ENCODE measurements at regions not wholly inside any gene's neighbourhood (a gene's known extent, or its start where the extent isn't known, plus 50 kb on each side); places are given as distances from the start of the nearest gene placed in this dataset.

DNA sequence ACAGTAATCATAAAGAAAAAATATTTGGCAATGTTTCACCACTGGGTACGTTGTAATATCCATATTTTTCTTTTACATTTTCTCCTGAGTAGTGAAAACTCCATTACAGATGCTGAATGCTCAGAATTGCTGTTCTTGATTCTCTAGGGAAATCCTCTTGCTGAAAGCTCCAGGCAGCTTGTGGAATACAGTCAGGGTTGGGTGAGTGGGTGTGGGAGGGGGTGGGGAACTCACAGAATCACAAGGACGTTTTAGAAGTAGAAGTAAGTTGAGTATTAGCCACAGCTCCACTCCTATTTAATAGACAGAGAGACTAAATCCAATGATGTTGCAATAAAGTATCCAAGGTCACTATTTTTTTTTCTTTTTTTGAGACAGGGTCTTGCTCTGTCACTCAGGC, 1270.9 kb downstream of the TYW1 start:
- CTCF ChIA-PET, result no interaction called here
- Histone ChIP-seq H3K36me3 (ENCODE audit: control insufficient read depth in 2 of 2, insufficient read depth in 1 of 2, low read length in 2 of 2) (no peaks in the 10 kb centered on the region), H3K4me1 (ENCODE audit: control insufficient read depth, insufficient read depth, low read length) (no peaks in the 10 kb centered on the region), H3K4me3 (ENCODE audit: low read depth, low read length) (no peak overlapping the region), H3K27ac (ENCODE audit: extremely low read depth, low read depth, low read length) (no peak overlapping the region), H3K9me3 (ENCODE audit: control insufficient read depth, insufficient read depth, low read depth, low read length) (no peaks in the 10 kb centered on the region)
- TF ChIP-seq, protein P1, sequence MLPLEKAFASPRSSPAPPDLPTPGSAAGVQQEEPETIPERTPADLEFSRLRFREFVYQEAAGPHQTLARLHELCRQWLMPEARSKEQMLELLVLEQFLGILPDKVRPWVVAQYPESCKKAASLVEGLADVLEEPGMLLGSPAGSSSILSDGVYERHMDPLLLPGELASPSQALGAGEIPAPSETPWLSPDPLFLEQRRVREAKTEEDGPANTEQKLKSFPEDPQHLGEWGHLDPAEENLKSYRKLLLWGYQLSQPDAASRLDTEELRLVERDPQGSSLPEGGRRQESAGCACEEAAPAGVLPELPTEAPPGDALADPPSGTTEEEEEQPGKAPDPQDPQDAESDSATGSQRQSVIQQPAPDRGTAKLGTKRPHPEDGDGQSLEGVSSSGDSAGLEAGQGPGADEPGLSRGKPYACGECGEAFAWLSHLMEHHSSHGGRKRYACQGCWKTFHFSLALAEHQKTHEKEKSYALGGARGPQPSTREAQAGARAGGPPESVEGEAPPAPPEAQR (tag by site-specific recombination; IDR thresholded peaks at IDR 0.05), result no peak
- POLR2A ChIA-PET, result no interaction called here

DNA sequence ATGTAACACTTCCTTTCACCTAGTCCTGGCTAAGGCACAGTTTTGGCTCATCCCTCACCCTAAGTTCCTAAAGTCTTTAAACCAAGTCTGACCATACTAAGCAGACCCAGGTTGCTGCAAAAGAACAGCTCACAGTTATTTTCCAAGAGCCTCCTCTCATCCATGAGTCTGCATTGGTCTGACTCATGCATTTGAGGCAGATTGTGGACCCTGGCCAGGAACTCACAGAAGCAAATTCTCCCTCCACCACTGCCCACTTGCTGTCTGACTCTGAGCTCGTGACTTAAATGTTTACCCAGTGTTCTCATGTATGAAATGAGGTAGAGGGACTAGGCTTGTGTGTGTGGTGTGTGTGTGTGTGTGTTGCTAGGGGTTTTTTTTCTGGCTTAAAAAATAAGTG, 1272.8 kb downstream of the TYW1 start:
- Histone ChIP-seq H3K27ac (ENCODE audit: extremely low read depth, low read depth, low read length) (no peak overlapping the region), H3K4me3 (ENCODE audit: low read depth, low read length) (no peak overlapping the region), H3K4me1 (ENCODE audit: control insufficient read depth, insufficient read depth, low read length) (no peaks in the 10 kb centered on the region), H3K36me3 (ENCODE audit: control insufficient read depth in 2 of 2, insufficient read depth in 1 of 2, low read length in 2 of 2) (no peaks in the 10 kb centered on the region), H3K9me3 (ENCODE audit: control insufficient read depth, insufficient read depth, low read depth, low read length) (no peaks in the 10 kb centered on the region)
- ChIA-PET CTCF (no interaction called here), POLR2A (no interaction called here)
- TF ChIP-seq GLIS2 (tag by site-specific recombination; IDR thresholded peaks at IDR 0.05) (no peak), ZNF157 (tag by site-specific recombination; IDR thresholded peaks at IDR 0.05) (no peak), ZXDB (tag by site-specific recombination; IDR thresholded peaks at IDR 0.05) (no peak), SALL2 (tag by site-specific recombination; IDR thresholded peaks at IDR 0.05; ENCODE audit: borderline replicate concordance) (no peak), WT1 (tag by site-specific recombination; IDR thresholded peaks at IDR 0.05) (no peak), ZNF585B (tag by site-specific recombination; IDR thresholded peaks at IDR 0.05) (no peak), ZNF548 (tag by site-specific recombination; IDR thresholded peaks at IDR 0.05) (no peak), ZNF843 (tag by site-specific recombination; IDR thresholded peaks at IDR 0.05) (no peak), ZNF768 (tag by site-specific recombination; IDR thresholded peaks at IDR 0.05) (no peak), ZSCAN30 (tag by site-specific recombination; IDR thresholded peaks at IDR 0.05) (no peak), ZNF302 (tag by site-specific recombination; IDR thresholded peaks at IDR 0.05; ENCODE audit: low read depth) (no peak), ZNF2 (tag by site-specific recombination; IDR thresholded peaks at IDR 0.05) (no peak), ZNF292 (tag by site-specific recombination; IDR thresholded peaks at IDR 0.05; ENCODE audit: borderline replicate concordance, low read depth) (no peak), HOXD13 (CRISPR knock-in tag; IDR thresholded peaks at IDR 0.05; ENCODE audit: borderline replicate concordance) (no peak)
- TF ChIP-seq, protein P2, sequence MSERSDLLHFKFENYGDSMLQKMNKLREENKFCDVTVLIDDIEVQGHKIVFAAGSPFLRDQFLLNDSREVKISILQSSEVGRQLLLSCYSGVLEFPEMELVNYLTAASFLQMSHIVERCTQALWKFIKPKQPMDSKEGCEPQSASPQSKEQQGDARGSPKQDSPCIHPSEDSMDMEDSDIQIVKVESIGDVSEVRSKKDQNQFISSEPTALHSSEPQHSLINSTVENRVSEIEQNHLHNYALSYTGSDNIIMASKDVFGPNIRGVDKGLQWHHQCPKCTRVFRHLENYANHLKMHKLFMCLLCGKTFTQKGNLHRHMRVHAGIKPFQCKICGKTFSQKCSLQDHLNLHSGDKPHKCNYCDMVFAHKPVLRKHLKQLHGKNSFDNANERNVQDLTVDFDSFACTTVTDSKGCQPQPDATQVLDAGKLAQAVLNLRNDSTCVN (tag by site-specific recombination; optimal IDR thresholded peaks at IDR 0.05), result no peak
- TF ChIP-seq, protein P3, sequence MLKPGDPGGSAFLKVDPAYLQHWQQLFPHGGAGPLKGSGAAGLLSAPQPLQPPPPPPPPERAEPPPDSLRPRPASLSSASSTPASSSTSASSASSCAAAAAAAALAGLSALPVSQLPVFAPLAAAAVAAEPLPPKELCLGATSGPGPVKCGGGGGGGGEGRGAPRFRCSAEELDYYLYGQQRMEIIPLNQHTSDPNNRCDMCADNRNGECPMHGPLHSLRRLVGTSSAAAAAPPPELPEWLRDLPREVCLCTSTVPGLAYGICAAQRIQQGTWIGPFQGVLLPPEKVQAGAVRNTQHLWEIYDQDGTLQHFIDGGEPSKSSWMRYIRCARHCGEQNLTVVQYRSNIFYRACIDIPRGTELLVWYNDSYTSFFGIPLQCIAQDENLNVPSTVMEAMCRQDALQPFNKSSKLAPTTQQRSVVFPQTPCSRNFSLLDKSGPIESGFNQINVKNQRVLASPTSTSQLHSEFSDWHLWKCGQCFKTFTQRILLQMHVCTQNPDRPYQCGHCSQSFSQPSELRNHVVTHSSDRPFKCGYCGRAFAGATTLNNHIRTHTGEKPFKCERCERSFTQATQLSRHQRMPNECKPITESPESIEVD (tag by site-specific recombination; IDR thresholded peaks at IDR 0.05), result no peak
- TF ChIP-seq, protein P4, sequence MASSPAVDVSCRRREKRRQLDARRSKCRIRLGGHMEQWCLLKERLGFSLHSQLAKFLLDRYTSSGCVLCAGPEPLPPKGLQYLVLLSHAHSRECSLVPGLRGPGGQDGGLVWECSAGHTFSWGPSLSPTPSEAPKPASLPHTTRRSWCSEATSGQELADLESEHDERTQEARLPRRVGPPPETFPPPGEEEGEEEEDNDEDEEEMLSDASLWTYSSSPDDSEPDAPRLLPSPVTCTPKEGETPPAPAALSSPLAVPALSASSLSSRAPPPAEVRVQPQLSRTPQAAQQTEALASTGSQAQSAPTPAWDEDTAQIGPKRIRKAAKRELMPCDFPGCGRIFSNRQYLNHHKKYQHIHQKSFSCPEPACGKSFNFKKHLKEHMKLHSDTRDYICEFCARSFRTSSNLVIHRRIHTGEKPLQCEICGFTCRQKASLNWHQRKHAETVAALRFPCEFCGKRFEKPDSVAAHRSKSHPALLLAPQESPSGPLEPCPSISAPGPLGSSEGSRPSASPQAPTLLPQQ (tag by site-specific recombination; IDR thresholded peaks at IDR 0.05), result no peak
- TF ChIP-seq, protein P5, sequence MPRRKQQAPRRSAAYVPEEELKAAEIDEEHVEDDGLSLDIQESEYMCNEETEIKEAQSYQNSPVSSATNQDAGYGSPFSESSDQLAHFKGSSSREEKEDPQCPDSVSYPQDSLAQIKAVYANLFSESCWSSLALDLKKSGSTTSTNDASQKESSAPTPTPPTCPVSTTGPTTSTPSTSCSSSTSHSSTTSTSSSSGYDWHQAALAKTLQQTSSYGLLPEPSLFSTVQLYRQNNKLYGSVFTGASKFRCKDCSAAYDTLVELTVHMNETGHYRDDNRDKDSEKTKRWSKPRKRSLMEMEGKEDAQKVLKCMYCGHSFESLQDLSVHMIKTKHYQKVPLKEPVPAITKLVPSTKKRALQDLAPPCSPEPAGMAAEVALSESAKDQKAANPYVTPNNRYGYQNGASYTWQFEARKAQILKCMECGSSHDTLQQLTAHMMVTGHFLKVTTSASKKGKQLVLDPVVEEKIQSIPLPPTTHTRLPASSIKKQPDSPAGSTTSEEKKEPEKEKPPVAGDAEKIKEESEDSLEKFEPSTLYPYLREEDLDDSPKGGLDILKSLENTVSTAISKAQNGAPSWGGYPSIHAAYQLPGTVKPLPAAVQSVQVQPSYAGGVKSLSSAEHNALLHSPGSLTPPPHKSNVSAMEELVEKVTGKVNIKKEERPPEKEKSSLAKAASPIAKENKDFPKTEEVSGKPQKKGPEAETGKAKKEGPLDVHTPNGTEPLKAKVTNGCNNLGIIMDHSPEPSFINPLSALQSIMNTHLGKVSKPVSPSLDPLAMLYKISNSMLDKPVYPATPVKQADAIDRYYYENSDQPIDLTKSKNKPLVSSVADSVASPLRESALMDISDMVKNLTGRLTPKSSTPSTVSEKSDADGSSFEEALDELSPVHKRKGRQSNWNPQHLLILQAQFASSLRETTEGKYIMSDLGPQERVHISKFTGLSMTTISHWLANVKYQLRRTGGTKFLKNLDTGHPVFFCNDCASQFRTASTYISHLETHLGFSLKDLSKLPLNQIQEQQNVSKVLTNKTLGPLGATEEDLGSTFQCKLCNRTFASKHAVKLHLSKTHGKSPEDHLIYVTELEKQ (tag by site-specific recombination; IDR thresholded peaks at IDR 0.05; ENCODE audit: borderline replicate concordance), result no peak
- TF ChIP-seq, protein P6, sequence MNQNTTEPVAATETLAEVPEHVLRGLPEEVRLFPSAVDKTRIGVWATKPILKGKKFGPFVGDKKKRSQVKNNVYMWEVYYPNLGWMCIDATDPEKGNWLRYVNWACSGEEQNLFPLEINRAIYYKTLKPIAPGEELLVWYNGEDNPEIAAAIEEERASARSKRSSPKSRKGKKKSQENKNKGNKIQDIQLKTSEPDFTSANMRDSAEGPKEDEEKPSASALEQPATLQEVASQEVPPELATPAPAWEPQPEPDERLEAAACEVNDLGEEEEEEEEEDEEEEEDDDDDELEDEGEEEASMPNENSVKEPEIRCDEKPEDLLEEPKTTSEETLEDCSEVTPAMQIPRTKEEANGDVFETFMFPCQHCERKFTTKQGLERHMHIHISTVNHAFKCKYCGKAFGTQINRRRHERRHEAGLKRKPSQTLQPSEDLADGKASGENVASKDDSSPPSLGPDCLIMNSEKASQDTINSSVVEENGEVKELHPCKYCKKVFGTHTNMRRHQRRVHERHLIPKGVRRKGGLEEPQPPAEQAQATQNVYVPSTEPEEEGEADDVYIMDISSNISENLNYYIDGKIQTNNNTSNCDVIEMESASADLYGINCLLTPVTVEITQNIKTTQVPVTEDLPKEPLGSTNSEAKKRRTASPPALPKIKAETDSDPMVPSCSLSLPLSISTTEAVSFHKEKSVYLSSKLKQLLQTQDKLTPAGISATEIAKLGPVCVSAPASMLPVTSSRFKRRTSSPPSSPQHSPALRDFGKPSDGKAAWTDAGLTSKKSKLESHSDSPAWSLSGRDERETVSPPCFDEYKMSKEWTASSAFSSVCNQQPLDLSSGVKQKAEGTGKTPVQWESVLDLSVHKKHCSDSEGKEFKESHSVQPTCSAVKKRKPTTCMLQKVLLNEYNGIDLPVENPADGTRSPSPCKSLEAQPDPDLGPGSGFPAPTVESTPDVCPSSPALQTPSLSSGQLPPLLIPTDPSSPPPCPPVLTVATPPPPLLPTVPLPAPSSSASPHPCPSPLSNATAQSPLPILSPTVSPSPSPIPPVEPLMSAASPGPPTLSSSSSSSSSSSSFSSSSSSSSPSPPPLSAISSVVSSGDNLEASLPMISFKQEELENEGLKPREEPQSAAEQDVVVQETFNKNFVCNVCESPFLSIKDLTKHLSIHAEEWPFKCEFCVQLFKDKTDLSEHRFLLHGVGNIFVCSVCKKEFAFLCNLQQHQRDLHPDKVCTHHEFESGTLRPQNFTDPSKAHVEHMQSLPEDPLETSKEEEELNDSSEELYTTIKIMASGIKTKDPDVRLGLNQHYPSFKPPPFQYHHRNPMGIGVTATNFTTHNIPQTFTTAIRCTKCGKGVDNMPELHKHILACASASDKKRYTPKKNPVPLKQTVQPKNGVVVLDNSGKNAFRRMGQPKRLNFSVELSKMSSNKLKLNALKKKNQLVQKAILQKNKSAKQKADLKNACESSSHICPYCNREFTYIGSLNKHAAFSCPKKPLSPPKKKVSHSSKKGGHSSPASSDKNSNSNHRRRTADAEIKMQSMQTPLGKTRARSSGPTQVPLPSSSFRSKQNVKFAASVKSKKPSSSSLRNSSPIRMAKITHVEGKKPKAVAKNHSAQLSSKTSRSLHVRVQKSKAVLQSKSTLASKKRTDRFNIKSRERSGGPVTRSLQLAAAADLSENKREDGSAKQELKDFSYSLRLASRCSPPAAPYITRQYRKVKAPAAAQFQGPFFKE (tag by site-specific recombination; IDR thresholded peaks at IDR 0.05; ENCODE audit: borderline replicate concordance), result no peak

All from HEK293 (cell line).